ENCODE measurements at regions not wholly inside any gene's neighbourhood (a gene's known extent, or its start where the extent isn't known, plus 50 kb on each side); places are given as distances from the start of the nearest gene placed in this dataset.

- H2BK20ac ChIP-seq (ENCODE audit: low read depth, low read length), result no peak overlapping the region
- no peaks in the 10 kb centered on the region for H3K27me3 ChIP-seq (ENCODE audit: control insufficient read depth, insufficient read depth, low read length)
- no peak overlapping the region for H3K14ac ChIP-seq (replicated peaks; ENCODE audit: low read depth, low read length)
- no peak overlapping the region for H2BK5ac ChIP-seq (ENCODE audit: low read depth, low read length, poor library complexity, severe bottlenecking)
- H3K4me1 ChIP-seq (ENCODE audit: control insufficient read depth, insufficient read depth, low read length), result no peaks in the 10 kb centered on the region
- dilution Hi-C loops (cut with HindIII; ENCODE audit: low sequenced_read_pairs, unreplicated experiment) (no loop called here), intact Hi-C loops (cut with micrococcal nuclease) (no loop called here), in situ Hi-C loops (cut with MboI; ENCODE audit: low sequenced_read_pairs) (no loop called here)
- H2BK15ac ChIP-seq (ENCODE audit: low read depth, low read length), result no peak overlapping the region
- no peak overlapping the region for H4K8ac ChIP-seq (ENCODE audit: low read depth in 2 of 2, low read length in 2 of 2)
- no peak overlapping the region for H3K27ac ChIP-seq (ENCODE audit: insufficient read depth, low read length)
- no peak overlapping the region for H4K91ac ChIP-seq (ENCODE audit: insufficient read depth, low read depth, low read length)
- no peak overlapping the region for H3K4me3 ChIP-seq (ENCODE audit: insufficient read depth, low read depth, low read length)
- H3K4me2 ChIP-seq (ENCODE audit: low read depth, low read length), result no peak overlapping the region
- H3K36me3 ChIP-seq (ENCODE audit: control insufficient read depth, insufficient read depth, low read length), result no peaks in the 10 kb centered on the region
- H2AFZ ChIP-seq (replicated peaks; ENCODE audit: low read length, poor library complexity), result no peak overlapping the region
- WGBS, 2 experiments (ENCODE audit: extremely low coverage in 2 of 2, insufficient read length in 1 of 2), result 50% methylated on average over 1 of the region's 1 CpG; no CpG with 5 or more reads in 1 of the 2 experiments
- H2AK5ac ChIP-seq (ENCODE audit: low read depth, low read length), result no peak overlapping the region
- no peaks in the 10 kb centered on the region for H4K20me1 ChIP-seq (ENCODE audit: insufficient read depth, low read length)
- DNase-seq, result no peak
- ATAC-seq (ENCODE audit: low read depth), result no peak
- H3K9me1 ChIP-seq (ENCODE audit: insufficient read depth, low read length), result no peaks in the 10 kb centered on the region
- H4K5ac ChIP-seq (ENCODE audit: low read depth, low read length), result no peak overlapping the region
- H3K18ac ChIP-seq (ENCODE audit: low read depth, low read length), result no peak overlapping the region
- ChIA-PET CTCF (no interaction called here), POLR2A (ENCODE audit: unreplicated experiment) (no interaction called here)
- no peak overlapping the region for H3K23ac ChIP-seq (ENCODE audit: low read depth, low read length)
- no peak overlapping the region for H2BK120ac ChIP-seq (ENCODE audit: low read depth, low read length)
- no TSS peak for BruUV-seq (replicated peaks)
- TF ChIP-seq MXI1 (IDR thresholded peaks at IDR 0.05; ENCODE audit: borderline replicate concordance, low read depth, low read length), result no peak
- TF ChIP-seq, protein P1, sequence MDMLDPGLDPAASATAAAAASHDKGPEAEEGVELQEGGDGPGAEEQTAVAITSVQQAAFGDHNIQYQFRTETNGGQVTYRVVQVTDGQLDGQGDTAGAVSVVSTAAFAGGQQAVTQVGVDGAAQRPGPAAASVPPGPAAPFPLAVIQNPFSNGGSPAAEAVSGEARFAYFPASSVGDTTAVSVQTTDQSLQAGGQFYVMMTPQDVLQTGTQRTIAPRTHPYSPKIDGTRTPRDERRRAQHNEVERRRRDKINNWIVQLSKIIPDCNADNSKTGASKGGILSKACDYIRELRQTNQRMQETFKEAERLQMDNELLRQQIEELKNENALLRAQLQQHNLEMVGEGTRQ (IDR thresholded peaks at IDR 0.05; ENCODE audit: low read depth, low read length), result no peak
- TF ChIP-seq FOS (IDR thresholded peaks at IDR 0.05; ENCODE audit: low read depth, low read length), result no peak
- TF ChIP-seq RFX5 (IDR thresholded peaks at IDR 0.05; ENCODE audit: low read depth, low read length), result no peak
- TF ChIP-seq CHD1 (IDR thresholded peaks at IDR 0.05; ENCODE audit: low read depth, low read length), result no peak
- no peak for TF ChIP-seq MAFK (IDR thresholded peaks at IDR 0.05; ENCODE audit: low read depth, low read length)
- no peak for TF ChIP-seq NFE2L2 (IDR thresholded peaks at IDR 0.05; ENCODE audit: low read depth, low read length)
- TF ChIP-seq, protein P2, sequence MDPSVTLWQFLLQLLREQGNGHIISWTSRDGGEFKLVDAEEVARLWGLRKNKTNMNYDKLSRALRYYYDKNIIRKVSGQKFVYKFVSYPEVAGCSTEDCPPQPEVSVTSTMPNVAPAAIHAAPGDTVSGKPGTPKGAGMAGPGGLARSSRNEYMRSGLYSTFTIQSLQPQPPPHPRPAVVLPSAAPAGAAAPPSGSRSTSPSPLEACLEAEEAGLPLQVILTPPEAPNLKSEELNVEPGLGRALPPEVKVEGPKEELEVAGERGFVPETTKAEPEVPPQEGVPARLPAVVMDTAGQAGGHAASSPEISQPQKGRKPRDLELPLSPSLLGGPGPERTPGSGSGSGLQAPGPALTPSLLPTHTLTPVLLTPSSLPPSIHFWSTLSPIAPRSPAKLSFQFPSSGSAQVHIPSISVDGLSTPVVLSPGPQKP (IDR thresholded peaks at IDR 0.05; ENCODE audit: borderline replicate concordance, low read depth, low read length), result no peak
- H3K79me1 ChIP-seq (ENCODE audit: low read depth in 1 of 2, low read length in 2 of 2), result no peaks in the 10 kb centered on the region
- H3K9ac ChIP-seq (ENCODE audit: low read depth, low read length), result no peak overlapping the region
- H2AK9ac ChIP-seq (replicated peaks; ENCODE audit: low read depth, low read length, poor library complexity), result no peak overlapping the region
- no peak overlapping the region for H3K56ac ChIP-seq (ENCODE audit: extremely low read depth, insufficient read depth, low read length)
- H3K9me3 ChIP-seq (ENCODE audit: control insufficient read depth, insufficient read depth, low read length), result 0 out of 2 replicates have a peak, but pooled peaks cover 2% of the 10 kb centered on the region
- no peak overlapping the region for H3K4ac ChIP-seq (ENCODE audit: low read depth, low read length)
Measured at GRCh38 chr4:11898796-11899195, 470.1 kb upstream of the HS3ST1 start.
